HepG2 (cell line): ENCODE measurements at regions not wholly inside any gene's neighbourhood (a gene's known extent, or its start where the extent isn't known, plus 50 kb on each side); places are given as distances from the start of the nearest gene placed in this dataset.

ENCODE experiments used
- ATAC-seq: fragments of 200-7000 bp; cut with Tn5 transposase; 3 replicates; pipeline ENCODE4 v1.9.1; 2020; ENCODE audit warnings: mild to moderate bottlenecking, moderate library complexity
- BruUV-seq: library from RNA; stranded (reverse); fragments of 400-500 nt; replicated peaks from 2 replicates; lab custom pipeline; 2021; lab: Mats Ljungman, UMichigan
- CTCF ChIA-PET: fragments of 300-600 bp; formaldehyde crosslinking; extraction: SDS; loops from one replicate; lab custom pipeline; 2021; ENCODE audit warnings: low total read pairs, inconsistent platforms, low intra/inter-chr PET ratio; lab: Yijun Ruan, JAX
- POLR2A ChIA-PET: fragments of 350-600 bp; sonication (Branson Sonifier 250); formaldehyde crosslinking; loops from one replicate; lab custom pipeline; 2020; ENCODE audit warnings: antibody characterized with exemption, inconsistent platforms; lab: Yijun Ruan, JAX
- DNase-seq: peaks from one replicate; pipeline ENCODE4 v3.0.0-alpha.2; 2015; ENCODE audit warnings: low spot score
- FAIRE-seq: peaks from 3 replicates; lab custom pipeline; 2011; peaks lifted over from hg19 to GRCh38; lab: Jason Lieb, UNC
- H2AFZ ChIP-seq: one replicate; pipeline ENCODE4 v1.6.1; 2011; ENCODE audit warnings: low read length, inconsistent platforms
- H3K27ac ChIP-seq: fragments of 300-600 bp; 3 replicates; pipeline ENCODE4 v1.8.0; 2011; ENCODE audit warnings: mixed run types, mild to moderate bottlenecking, mixed read lengths, low read length, inconsistent platforms; ENCODE audit not compliant: insufficient read depth; ENCODE audit errors: extremely low read length
- H3K27me3 ChIP-seq, 2 experiments: fragments of 200-600 bp in 1 of 2; 2 replicates in 1 of 2; 3 replicates in 1 of 2; pipeline versions ENCODE4 v1.6.0 to v1.8.0; 2011; ENCODE audit warnings: low read length in 2 of 2, mild to moderate bottlenecking in 2 of 2, moderate library complexity in 2 of 2, inconsistent platforms in 1 of 2; ENCODE audit not compliant: insufficient read depth in 2 of 2, control insufficient read depth in 1 of 2
- H3K36me3 ChIP-seq, 2 experiments: fragments of 200-600 bp in 1 of 2; replicated peaks in 1 of 2; 2 replicates in 1 of 2; 3 replicates in 1 of 2; pipeline versions ENCODE4 v1.5.1 to v1.8.0; 2011; ENCODE audit warnings: low read length in 2 of 2, inconsistent platforms in 1 of 2; ENCODE audit not compliant: insufficient read depth in 2 of 2, control insufficient read depth in 1 of 2
- H3K4me1 ChIP-seq: 2 replicates; pipeline ENCODE4 v1.5.1; 2012; ENCODE audit warnings: low read length, inconsistent platforms; ENCODE audit not compliant: insufficient read depth
- H3K4me2 ChIP-seq: 2 replicates; pipeline ENCODE4 v1.6.0; 2011; ENCODE audit warnings: low read depth, low read length, inconsistent platforms
- H3K4me3 ChIP-seq, 3 experiments: fragments of 200-600 bp in 1 of 3; sonication (generic), shearing (Covaris generic) in 1 of 3; replicated peaks in 1 of 3; 2 replicates each; pipeline ENCODE4 v1.5.1; 2011 to 2016; ENCODE audit warnings: low read length in 3 of 3, inconsistent platforms in 2 of 3, low read depth in 2 of 3, mild to moderate bottlenecking in 2 of 3, control low read depth in 1 of 3, mixed read lengths in 1 of 3; ENCODE audit not compliant: insufficient read depth in 1 of 3
- H3K79me2 ChIP-seq: one replicate; pipeline ENCODE4 v1.6.1; 2011; ENCODE audit warnings: low read length, inconsistent platforms; ENCODE audit not compliant: insufficient read depth
- H3K9ac ChIP-seq: 2 replicates; pipeline ENCODE4 v1.6.0; 2011; ENCODE audit warnings: mild to moderate bottlenecking, low read depth, low read length, inconsistent platforms; ENCODE audit not compliant: insufficient read depth
- H3K9me3 ChIP-seq: 2 replicates; pipeline ENCODE4 v1.5.1; 2012; ENCODE audit warnings: mild to moderate bottlenecking, low read length
- H4K20me1 ChIP-seq: 2 replicates; pipeline ENCODE4 v1.6.0; 2011; ENCODE audit warnings: inconsistent platforms, mild to moderate bottlenecking, low read length, moderate library complexity; ENCODE audit not compliant: insufficient read depth
- ADNP ChIP-seq: sonication (generic); formaldehyde crosslinking; IDR thresholded peaks from 2 replicates; pipeline ENCODE4 v1.4.0; 2020; ENCODE audit warnings: missing genetic modification reagents
- AGO1 ChIP-seq: fragments of 200-400 bp; formaldehyde crosslinking; IDR thresholded peaks from 2 replicates; pipeline ENCODE4 v1.6.1; 2017; ENCODE audit warnings: mild to moderate bottlenecking, low read depth, low read length, moderate library complexity; ENCODE audit not compliant: poor library complexity, severe bottlenecking
- ELF1 ChIP-seq: sonication (generic); formaldehyde crosslinking; IDR thresholded peaks from 2 replicates; pipeline ENCODE4 v1.4.0; 2020; ENCODE audit warnings: missing genetic modification reagents
- GTF2F1 ChIP-seq: fragments of 150-350 bp; IDR thresholded peaks from 2 replicates; pipeline ENCODE4 v1.6.1; 2014; ENCODE audit warnings: low read length
- PITX1 ChIP-seq: sonication (generic); formaldehyde crosslinking; IDR thresholded peaks from 2 replicates; pipeline ENCODE4 v1.5.1; 2020; ENCODE audit warnings: mild to moderate bottlenecking, missing genetic modification reagents
- SNAI1 ChIP-seq: sonication (generic); formaldehyde crosslinking; IDR thresholded peaks from 2 replicates; pipeline ENCODE4 v1.5.0; 2020; ENCODE audit warnings: mild to moderate bottlenecking, missing genetic modification reagents, borderline replicate concordance
- SOX5 ChIP-seq: IDR thresholded peaks from 2 replicates; pipeline ENCODE4 v1.6.1; 2016; ENCODE audit warnings: borderline replicate concordance
- ZBTB21 ChIP-seq: sonication (generic); formaldehyde crosslinking; IDR thresholded peaks from 2 replicates; pipeline ENCODE4 v1.4.0; 2020; ENCODE audit warnings: missing genetic modification reagents
- ZMAT3 ChIP-seq: sonication (generic); formaldehyde crosslinking; conservative IDR thresholded peaks from 2 replicates; pipeline ENCODE4 v1.7.0; 2021; ENCODE audit warnings: missing genetic modification reagents
- ZNF329 ChIP-seq: sonication (generic); formaldehyde crosslinking; IDR thresholded peaks from 2 replicates; pipeline ENCODE4 v1.9.0; 2021; ENCODE audit warnings: low read depth, mild to moderate bottlenecking, missing genetic modification reagents
- ZNF567 ChIP-seq: sonication (generic); formaldehyde crosslinking; IDR thresholded peaks from 2 replicates; pipeline ENCODE4 v1.8.1; 2023; ENCODE audit warnings: mild to moderate bottlenecking, missing genetic modification reagents, borderline replicate concordance
- ZSCAN22 ChIP-seq: sonication (generic); formaldehyde crosslinking; IDR thresholded peaks from 2 replicates; pipeline ENCODE4 v1.4.0; 2020; ENCODE audit warnings: mild to moderate bottlenecking, missing genetic modification reagents
- WGBS: methylation state at CpG from one replicate; pipeline ENCODE4 v1.1.6; 2017; ENCODE audit warnings: low lambda C conversion rate; 5-methylcytosine and 5-hydroxymethylcytosine counted together
- in situ Hi-C: cut with HindIII; loops from 2 replicates; pipeline ENCODE4 v1.10.0; 2017; ENCODE audit warnings: low pct_unique_long_range_greater_than_20kb; ENCODE audit not compliant: extremely low pct_ligation_motif_present
- intact Hi-C: fragments of 100-400 bp; cut with micrococcal nuclease; formaldehyde crosslinking; loops from one replicate; pipeline ENCODE4 v1.10.0; 2022; ENCODE audit not compliant: unreplicated experiment
- TF ChIP-seq, protein P1 (sequence below): sonication (generic); formaldehyde crosslinking; IDR thresholded peaks from 2 replicates; pipeline ENCODE4 v1.4.0; 2020; ENCODE audit warnings: missing genetic modification reagents, borderline replicate concordance

DNA sequence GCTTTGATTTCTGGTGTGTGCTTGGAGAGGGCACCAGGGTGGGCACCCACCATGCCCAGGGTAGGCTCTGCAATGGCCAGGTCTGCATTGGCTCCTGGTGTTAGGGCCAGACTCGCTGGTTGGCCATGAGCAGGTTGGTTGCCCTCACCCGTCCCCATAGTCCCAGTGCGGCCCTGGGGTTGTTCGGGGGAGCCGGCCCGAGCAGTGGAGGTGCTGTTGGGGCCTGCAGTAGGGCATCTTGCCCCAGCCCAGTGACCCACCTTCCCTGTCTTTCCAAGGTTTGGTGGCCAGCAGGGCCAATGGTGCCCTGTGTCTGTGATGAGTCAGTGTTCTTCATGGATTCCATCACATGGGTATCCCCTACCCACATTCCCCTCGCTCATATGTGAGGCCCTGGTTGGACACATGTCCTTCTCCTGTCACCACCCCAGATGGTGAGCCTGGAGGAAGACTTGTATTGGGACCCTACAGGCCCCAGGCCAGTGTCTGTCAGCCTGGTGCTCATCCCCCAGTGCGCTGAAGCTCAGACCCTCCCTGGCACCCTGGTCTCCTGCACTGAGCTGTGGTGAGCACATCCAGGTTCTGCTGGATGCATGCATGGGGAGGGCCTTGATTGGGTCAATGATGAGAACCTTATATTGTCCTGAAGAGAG is 190.1 kb downstream of the UBE3A start:
- CTCF ChIA-PET, result no interaction called here
- WGBS, result no CpG with 5 or more reads among the region's 8 CpGs
- Histone ChIP-seq H3K9me3 (peaks cover 80% of the 10 kb centered on the region), H4K20me1 (no peaks in the 10 kb centered on the region), H3K9ac (no peak overlapping the region), H3K27me3 (no peaks in the 10 kb centered on the region), H3K27ac (no peak overlapping the region), H2AFZ (no peak overlapping the region), H3K36me3 (no peaks in the 10 kb centered on the region), H3K79me2 (no peaks in the 10 kb centered on the region), H3K4me3 (no peak overlapping the region), H3K4me2 (no peak overlapping the region), H3K4me1 (no peaks in the 10 kb centered on the region)
- POLR2A ChIA-PET, result no interaction called here
- no peak for DNase-seq
- in situ Hi-C loops (no loop called here), intact Hi-C loops (no loop called here)
- no TSS peak for BruUV-seq
- TF ChIP-seq AGO1 (no peak), SOX5 (CRISPR knock-in tag) (no peak), ZNF329 (CRISPR knock-in tag) (no peak), ELF1 (CRISPR knock-in tag) (no peak), ZNF567 (CRISPR knock-in tag) (no peak)
- FAIRE-seq, result no peak
- ATAC-seq, result no peak

- Histone ChIP-seq H3K4me1 (no peaks in the 10 kb centered on the region), H3K27me3 (no peaks in the 10 kb centered on the region), H3K4me3 (no peak overlapping the region), H3K4me2 (no peak overlapping the region), H4K20me1 (no peaks in the 10 kb centered on the region), H3K9ac (no peak overlapping the region), H3K79me2 (no peaks in the 10 kb centered on the region), H3K27ac (no peak overlapping the region), H3K36me3 (no peaks in the 10 kb centered on the region), H3K9me3 (peaks cover 79% of the 10 kb centered on the region), H2AFZ (no peak overlapping the region)
- no TSS peak for BruUV-seq
- intact Hi-C loops (no loop called here), in situ Hi-C loops (no loop called here)
- no peak for FAIRE-seq
- no peak for ATAC-seq
- CTCF ChIA-PET, result no interaction called here
- 12% methylated on average over 8 of the region's 13 CpGs for WGBS
- POLR2A ChIA-PET, result no interaction called here
- DNase-seq, result no peak
- TF ChIP-seq SNAI1 (CRISPR knock-in tag) (no peak), GTF2F1 (no peak), ZMAT3 (CRISPR knock-in tag) (no peak), PITX1 (CRISPR knock-in tag) (no peak), ZSCAN22 (CRISPR knock-in tag) (no peak), ZBTB21 (CRISPR knock-in tag) (no peak), ADNP (no peak)
- TF ChIP-seq, protein P1, sequence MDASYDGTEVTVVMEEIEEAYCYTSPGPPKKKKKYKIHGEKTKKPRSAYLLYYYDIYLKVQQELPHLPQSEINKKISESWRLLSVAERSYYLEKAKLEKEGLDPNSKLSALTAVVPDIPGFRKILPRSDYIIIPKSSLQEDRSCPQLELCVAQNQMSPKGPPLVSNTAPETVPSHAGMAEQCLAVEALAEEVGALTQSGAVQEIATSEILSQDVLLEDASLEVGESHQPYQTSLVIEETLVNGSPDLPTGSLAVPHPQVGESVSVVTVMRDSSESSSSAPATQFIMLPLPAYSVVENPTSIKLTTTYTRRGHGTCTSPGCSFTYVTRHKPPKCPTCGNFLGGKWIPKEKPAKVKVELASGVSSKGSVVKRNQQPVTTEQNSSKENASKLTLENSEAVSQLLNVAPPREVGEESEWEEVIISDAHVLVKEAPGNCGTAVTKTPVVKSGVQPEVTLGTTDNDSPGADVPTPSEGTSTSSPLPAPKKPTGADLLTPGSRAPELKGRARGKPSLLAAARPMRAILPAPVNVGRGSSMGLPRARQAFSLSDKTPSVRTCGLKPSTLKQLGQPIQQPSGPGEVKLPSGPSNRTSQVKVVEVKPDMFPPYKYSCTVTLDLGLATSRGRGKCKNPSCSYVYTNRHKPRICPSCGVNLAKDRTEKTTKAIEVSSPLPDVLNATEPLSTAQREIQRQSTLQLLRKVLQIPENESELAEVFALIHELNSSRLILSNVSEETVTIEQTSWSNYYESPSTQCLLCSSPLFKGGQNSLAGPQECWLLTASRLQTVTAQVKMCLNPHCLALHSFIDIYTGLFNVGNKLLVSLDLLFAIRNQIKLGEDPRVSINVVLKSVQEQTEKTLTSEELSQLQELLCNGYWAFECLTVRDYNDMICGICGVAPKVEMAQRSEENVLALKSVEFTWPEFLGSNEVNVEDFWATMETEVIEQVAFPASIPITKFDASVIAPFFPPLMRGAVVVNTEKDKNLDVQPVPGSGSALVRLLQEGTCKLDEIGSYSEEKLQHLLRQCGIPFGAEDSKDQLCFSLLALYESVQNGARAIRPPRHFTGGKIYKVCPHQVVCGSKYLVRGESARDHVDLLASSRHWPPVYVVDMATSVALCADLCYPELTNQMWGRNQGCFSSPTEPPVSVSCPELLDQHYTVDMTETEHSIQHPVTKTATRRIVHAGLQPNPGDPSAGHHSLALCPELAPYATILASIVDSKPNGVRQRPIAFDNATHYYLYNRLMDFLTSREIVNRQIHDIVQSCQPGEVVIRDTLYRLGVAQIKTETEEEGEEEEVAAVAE, result no peak
Observed at GRCh38 chr15:25249236-25250010, 189.4 kb downstream of the UBE3A start.
